AG10803 (cell line): ENCODE measurements at regions not wholly inside any gene's neighbourhood (a gene's known extent, or its start where the extent isn't known, plus 50 kb on each side); places are given as distances from the start of the nearest gene placed in this dataset.

ENCODE experiments used
- DNase-seq: peaks from one replicate; pipeline ENCODE4 v3.0.0; 2010; ENCODE audit warnings: low read depth
- H3K4me3 ChIP-seq: 2 replicates; pipeline ENCODE4 v1.5.1; 2011; ENCODE audit warnings: mild to moderate bottlenecking, low read length, control low read depth
- CTCF ChIP-seq: conservative IDR thresholded peaks from 2 replicates; pipeline ENCODE4 v1.5.1; 2011; ENCODE audit warnings: mild to moderate bottlenecking, low read length, control low read depth, inconsistent platforms

GRCh38 chr11:119889728-119890280, 160.8 kb upstream of the NECTIN1 start:
- H3K4me3 ChIP-seq: no peak overlapping the region
- DNase-seq: no peak
- TF ChIP-seq CTCF: no peak

GRCh38 chr11:119889111-119889510, 160.1 kb upstream of the NECTIN1 start:
- DNase-seq: no peak
- H3K4me3 ChIP-seq: no peak overlapping the region
- TF ChIP-seq CTCF: no peak

GRCh38 chr11:119888119-119888518, 159.1 kb upstream of the NECTIN1 start:
- H3K4me3 ChIP-seq: no peak overlapping the region
- peak; percentile 3 for DNase-seq
- no peak for TF ChIP-seq CTCF

GRCh38 chr11:119886667-119887230, 157.7 kb upstream of the NECTIN1 start:
- no peak overlapping the region for H3K4me3 ChIP-seq
- no peak for TF ChIP-seq CTCF
- no peak for DNase-seq

- no peak for DNase-seq
- no peak overlapping the region for H3K4me3 ChIP-seq
- no peak for TF ChIP-seq CTCF
Measured at GRCh38 chr11:119885861-119886567, 157.0 kb upstream of the NECTIN1 start.

- TF ChIP-seq CTCF: no peak
- no peak for DNase-seq
- H3K4me3 ChIP-seq: no peak overlapping the region
Measured at GRCh38 chr11:119885067-119885466, 156.1 kb upstream of the NECTIN1 start.

- H3K4me3 ChIP-seq: no peak overlapping the region
- TF ChIP-seq CTCF: no peak
- DNase-seq: no peak
Measured at GRCh38 chr11:119882316-119882715, 153.3 kb upstream of the NECTIN1 start.
